ENCODE measurements at regions not wholly inside any gene's neighbourhood (a gene's known extent, or its start where the extent isn't known, plus 50 kb on each side); places are given as distances from the start of the nearest gene placed in this dataset.

- DNase-seq (ENCODE audit: low spot score) = no peak
- in situ Hi-C loops (cut with MboI; ENCODE audit: low sequenced_read_pairs, unreplicated experiment) = no loop called here
- TF ChIP-seq CTCF (IDR thresholded peaks at IDR 0.05; ENCODE audit: borderline replicate concordance, control extremely low read depth, extremely low read depth, insufficient read depth, missing control alignments) = no peak
Observed at GRCh38 chr14:97838986-97839385, 1041.8 kb downstream of the VRK1 start.

- in situ Hi-C loops (cut with MboI; ENCODE audit: low sequenced_read_pairs, unreplicated experiment) = no loop called here
- no peak for TF ChIP-seq CTCF (IDR thresholded peaks at IDR 0.05; ENCODE audit: borderline replicate concordance, control extremely low read depth, extremely low read depth, insufficient read depth, missing control alignments)
- DNase-seq (ENCODE audit: low spot score) = no peak
Observed at GRCh38 chr14:97840159-97840558, 1043.0 kb downstream of the VRK1 start.

- DNase-seq (ENCODE audit: low spot score) = no peak
- no peak for TF ChIP-seq CTCF (IDR thresholded peaks at IDR 0.05; ENCODE audit: borderline replicate concordance, control extremely low read depth, extremely low read depth, insufficient read depth, missing control alignments)
- in situ Hi-C loops (cut with MboI; ENCODE audit: low sequenced_read_pairs, unreplicated experiment) = no loop called here
Observed at GRCh38 chr14:97841762-97842161, 1044.6 kb downstream of the VRK1 start.

GRCh38 chr14:97843066-97843465 is 1045.9 kb downstream of the VRK1 start:
- no peak for TF ChIP-seq CTCF (IDR thresholded peaks at IDR 0.05; ENCODE audit: borderline replicate concordance, control extremely low read depth, extremely low read depth, insufficient read depth, missing control alignments)
- DNase-seq (ENCODE audit: low spot score) = no peak
- in situ Hi-C loops (cut with MboI; ENCODE audit: low sequenced_read_pairs, unreplicated experiment) = no loop called here

- in situ Hi-C loops (cut with MboI; ENCODE audit: low sequenced_read_pairs, unreplicated experiment) = no loop called here
- no peak for TF ChIP-seq CTCF (IDR thresholded peaks at IDR 0.05; ENCODE audit: borderline replicate concordance, control extremely low read depth, extremely low read depth, insufficient read depth, missing control alignments)
- DNase-seq (ENCODE audit: low spot score) = no peak
Observed at GRCh38 chr14:97844042-97844441, 1046.9 kb downstream of the VRK1 start.

GRCh38 chr14:97846156-97846555 is 1049.0 kb downstream of the VRK1 start:
- TF ChIP-seq CTCF (IDR thresholded peaks at IDR 0.05; ENCODE audit: borderline replicate concordance, control extremely low read depth, extremely low read depth, insufficient read depth, missing control alignments) = no peak
- in situ Hi-C loops (cut with MboI; ENCODE audit: low sequenced_read_pairs, unreplicated experiment) = no loop called here
- DNase-seq (ENCODE audit: low spot score) = no peak
